Right atrium auricular region (tissue), 2 donors: ENCODE measurements at regions not wholly inside any gene's neighbourhood (a gene's known extent, or its start where the extent isn't known, plus 50 kb on each side); places are given as distances from the start of the nearest gene placed in this dataset.

Experiments
- DNase-seq: peaks from one replicate; pipeline ENCODE4 v3.0.0-alpha.2; 2019; ENCODE audit warnings: low spot score
- H3K27ac ChIP-seq, 2 donors: fragments of 200-600 bp; sonication (generic); 1 replicate in 1 of 2; 2 replicates in 1 of 2; pipeline ENCODE4 v1.5.1; 2016 to 2019
- H3K27me3 ChIP-seq, 2 donors: fragments of 200-600 bp; sonication (generic); one replicate each; pipeline versions ENCODE4 v1.5.1 to v1.6.0; 2017 to 2019
- H3K36me3 ChIP-seq: fragments of 200-600 bp; sonication (generic); one replicate; pipeline ENCODE4 v1.5.1; 2016
- H3K4me1 ChIP-seq, 2 donors: fragments of 200-600 bp; sonication (generic); one replicate each; pipeline versions ENCODE4 v1.5.1 to v1.6.0; 2017 to 2019
- H3K4me3 ChIP-seq, 2 donors: fragments of 200-600 bp; sonication (generic); 1 replicate in 1 of 2; 2 replicates in 1 of 2; pipeline ENCODE4 v1.5.1; 2017 to 2019; ENCODE audit warnings: mild to moderate bottlenecking in 1 of 2, moderate library complexity in 1 of 2
- H3K9me3 ChIP-seq, 2 donors: fragments of 200-600 bp; sonication (generic); one replicate each; pipeline ENCODE4 v1.5.1; 2019
- CTCF ChIP-seq, 2 donors: fragments of 200-600 bp; sonication (generic); IDR thresholded peaks; one replicate each; pipeline ENCODE4 v1.5.1; 2019; ENCODE audit warnings: antibody characterized with exemption in 2 of 2

- Histone ChIP-seq H3K4me1 (no peaks in the 10 kb centered on the region), H3K9me3 (no peaks in the 10 kb centered on the region), H3K4me3 (no peak overlapping the region), H3K27ac (no peak overlapping the region), H3K36me3 (no peaks in the 10 kb centered on the region), H3K27me3 (peaks cover 0 to 5% of the 10 kb centered on the region in 2 donors)
- TF ChIP-seq CTCF (IDR thresholded peaks at IDR 0.05): no peak
- DNase-seq: no peak
Observed at GRCh38 chr3:43857361-43858293, 166.9 kb downstream of the ABHD5 start.

GRCh38 chr3:43858294-43858701 lies 167.6 kb downstream of the ABHD5 start:
- no peak overlapping the region for H3K4me3 ChIP-seq
- H3K27me3 ChIP-seq: peaks cover 0 to 5% of the 10 kb centered on the region in 2 donors
- TF ChIP-seq CTCF (IDR thresholded peaks at IDR 0.05): no peak
- no peak for DNase-seq
- H3K36me3 ChIP-seq: no peaks in the 10 kb centered on the region
- no peak overlapping the region for H3K27ac ChIP-seq
- H3K4me1 ChIP-seq: no peaks in the 10 kb centered on the region
- H3K9me3 ChIP-seq: no peaks in the 10 kb centered on the region

GRCh38 chr3:43859766-43860165 lies 169.0 kb downstream of the ABHD5 start:
- Histone ChIP-seq H3K4me1 (no peaks in the 10 kb centered on the region), H3K27ac (no peak overlapping the region), H3K4me3 (no peak overlapping the region), H3K36me3 (no peaks in the 10 kb centered on the region), H3K9me3 (no peaks in the 10 kb centered on the region), H3K27me3 (peaks cover 0 to 5% of the 10 kb centered on the region in 2 donors)
- no peak for TF ChIP-seq CTCF (IDR thresholded peaks at IDR 0.05)
- peak; percentile 11 for DNase-seq

- TF ChIP-seq CTCF (IDR thresholded peaks at IDR 0.05): no peak
- H3K36me3 ChIP-seq: no peaks in the 10 kb centered on the region
- DNase-seq: no peak
- H3K27me3 ChIP-seq: peaks cover 0 to 5% of the 10 kb centered on the region in 2 donors
- H3K27ac ChIP-seq: no peak overlapping the region
- H3K4me3 ChIP-seq: no peak overlapping the region
- H3K4me1 ChIP-seq: no peaks in the 10 kb centered on the region
- H3K9me3 ChIP-seq: no peaks in the 10 kb centered on the region
Observed at GRCh38 chr3:43861635-43862034, 170.9 kb downstream of the ABHD5 start.

- H3K27me3 ChIP-seq: peaks cover 0 to 5% of the 10 kb centered on the region in 2 donors
- H3K27ac ChIP-seq: no peak overlapping the region
- no peaks in the 10 kb centered on the region for H3K9me3 ChIP-seq
- no peak overlapping the region for H3K4me3 ChIP-seq
- no peak for TF ChIP-seq CTCF (IDR thresholded peaks at IDR 0.05)
- no peaks in the 10 kb centered on the region for H3K36me3 ChIP-seq
- no peak for DNase-seq
- no peaks in the 10 kb centered on the region for H3K4me1 ChIP-seq
Observed at GRCh38 chr3:43862470-43862869, 171.7 kb downstream of the ABHD5 start.
